Vagina (tissue), 2 donors: ENCODE measurements at regions not wholly inside any gene's neighbourhood (a gene's known extent, or its start where the extent isn't known, plus 50 kb on each side); places are given as distances from the start of the nearest gene placed in this dataset.

Experiments used
- POLR2A ChIP-seq, 2 donors: fragments of 450-650 bp; IDR thresholded peaks; one replicate each; pipeline ENCODE4 v1.6.1; 2017; ENCODE audit warnings: antibody characterized with exemption in 2 of 2, mild to moderate bottlenecking in 2 of 2, moderate library complexity in 2 of 2
- POLR2AphosphoS5 ChIP-seq, 2 donors: sonication (generic); formaldehyde crosslinking; IDR thresholded peaks; one replicate each; pipeline ENCODE4 v1.9.0; 2017; ENCODE audit warnings: antibody characterized with exemption in 2 of 2, mild to moderate bottlenecking in 2 of 2, low read depth in 1 of 2; ENCODE audit not compliant: insufficient read depth in 1 of 2
- TF ChIP-seq, protein P1 (sequence below), 3 experiments: fragments of 450-650 bp in 2 of 3; fragments of 200-600 bp in 1 of 3; sonication (generic) in 1 of 3; IDR thresholded peaks; one replicate each; pipeline ENCODE4 v1.5.1; 2017 to 2019; ENCODE audit warnings: antibody characterized with exemption in 3 of 3, mild to moderate bottlenecking in 2 of 3, moderate library complexity in 2 of 3

DNA sequence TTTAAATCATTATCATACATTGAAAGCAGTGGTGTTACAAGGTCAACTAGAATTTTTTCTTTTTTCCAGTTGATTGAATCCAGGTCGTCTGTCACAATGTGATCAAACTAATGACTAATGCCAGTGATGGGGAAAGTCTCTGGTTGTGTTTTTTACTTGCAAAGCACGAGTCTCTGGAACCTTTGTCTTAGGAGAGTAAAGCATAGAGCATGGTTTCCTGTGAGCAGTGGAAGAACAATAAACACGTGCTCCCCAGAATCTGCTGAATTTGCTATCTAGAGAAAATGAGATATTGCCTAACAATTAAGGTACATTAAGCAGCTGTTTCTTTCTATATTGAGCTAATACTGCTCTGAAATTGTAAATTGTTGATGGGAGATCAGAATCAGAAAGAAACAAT, 1332.4 kb upstream of the TMEFF2 start:
- TF ChIP-seq, protein P1, sequence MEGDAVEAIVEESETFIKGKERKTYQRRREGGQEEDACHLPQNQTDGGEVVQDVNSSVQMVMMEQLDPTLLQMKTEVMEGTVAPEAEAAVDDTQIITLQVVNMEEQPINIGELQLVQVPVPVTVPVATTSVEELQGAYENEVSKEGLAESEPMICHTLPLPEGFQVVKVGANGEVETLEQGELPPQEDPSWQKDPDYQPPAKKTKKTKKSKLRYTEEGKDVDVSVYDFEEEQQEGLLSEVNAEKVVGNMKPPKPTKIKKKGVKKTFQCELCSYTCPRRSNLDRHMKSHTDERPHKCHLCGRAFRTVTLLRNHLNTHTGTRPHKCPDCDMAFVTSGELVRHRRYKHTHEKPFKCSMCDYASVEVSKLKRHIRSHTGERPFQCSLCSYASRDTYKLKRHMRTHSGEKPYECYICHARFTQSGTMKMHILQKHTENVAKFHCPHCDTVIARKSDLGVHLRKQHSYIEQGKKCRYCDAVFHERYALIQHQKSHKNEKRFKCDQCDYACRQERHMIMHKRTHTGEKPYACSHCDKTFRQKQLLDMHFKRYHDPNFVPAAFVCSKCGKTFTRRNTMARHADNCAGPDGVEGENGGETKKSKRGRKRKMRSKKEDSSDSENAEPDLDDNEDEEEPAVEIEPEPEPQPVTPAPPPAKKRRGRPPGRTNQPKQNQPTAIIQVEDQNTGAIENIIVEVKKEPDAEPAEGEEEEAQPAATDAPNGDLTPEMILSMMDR (IDR thresholded peaks at IDR 0.05) = no peak
- TF ChIP-seq POLR2A (IDR thresholded peaks at IDR 0.05) (no peak), POLR2AphosphoS5 (IDR thresholded peaks at IDR 0.05; ENCODE audit: insufficient read depth in 1 of 2, low read depth in 1 of 2) (no peak)
